DND-41 (cell line): ENCODE measurements at regions not wholly inside any gene's neighbourhood (a gene's known extent, or its start where the extent isn't known, plus 50 kb on each side); places are given as distances from the start of the nearest gene placed in this dataset.

ENCODE experiments used
- ATAC-seq: fragments of 200-7000 bp; cut with Tn5 transposase; 3 replicates; pipeline ENCODE4 v1.9.1; 2021; ENCODE audit warnings: low read depth; ENCODE audit not compliant: insufficient read depth
- DNase-seq: peaks from one replicate; pipeline ENCODE4 v3.0.0-alpha.2; 2020
- H2AFZ ChIP-seq: 2 replicates; pipeline ENCODE4 v1.6.0; 2012; ENCODE audit warnings: low read depth, low read length
- H3K27ac ChIP-seq: 2 replicates; pipeline ENCODE4 v1.5.1; 2012; ENCODE audit warnings: low read length, inconsistent platforms
- H3K27me3 ChIP-seq: fragments of 200-600 bp; sonication (generic); 2 replicates; pipeline ENCODE4 v1.6.0; 2012; ENCODE audit warnings: low read length, mild to moderate bottlenecking, inconsistent platforms; ENCODE audit not compliant: insufficient read depth, poor library complexity
- H3K36me3 ChIP-seq: 2 replicates; pipeline ENCODE4 v1.5.1; 2012; ENCODE audit warnings: low read length, inconsistent platforms; ENCODE audit not compliant: insufficient read depth
- H3K4me1 ChIP-seq: 2 replicates; pipeline ENCODE4 v1.5.1; 2012; ENCODE audit warnings: mild to moderate bottlenecking, low read length; ENCODE audit not compliant: insufficient read depth
- H3K4me2 ChIP-seq: 2 replicates; pipeline ENCODE4 v1.6.0; 2012; ENCODE audit warnings: mild to moderate bottlenecking, moderate library complexity, low read length, inconsistent platforms; ENCODE audit not compliant: insufficient read depth
- H3K4me3 ChIP-seq, 2 experiments: fragments of 200-600 bp in 1 of 2; shearing (Covaris generic) in 1 of 2; 2 replicates each; pipeline ENCODE4 v1.5.1; 2012 to 2016; ENCODE audit warnings: inconsistent platforms in 2 of 2, low read length in 2 of 2, mild to moderate bottlenecking in 2 of 2, low read depth in 1 of 2, moderate library complexity in 1 of 2
- H3K79me2 ChIP-seq: 2 replicates; pipeline ENCODE4 v1.6.0; 2012; ENCODE audit warnings: low read length, inconsistent platforms; ENCODE audit not compliant: insufficient read depth
- H3K9ac ChIP-seq: 2 replicates; pipeline ENCODE4 v1.6.0; 2012; ENCODE audit warnings: low read depth, mild to moderate bottlenecking, inconsistent platforms, low read length, moderate library complexity
- H3K9me3 ChIP-seq: 2 replicates; pipeline ENCODE4 v1.5.1; 2012; ENCODE audit warnings: low read length, moderate library complexity, mild to moderate bottlenecking, inconsistent platforms; ENCODE audit not compliant: insufficient read depth, severe bottlenecking
- H4K20me1 ChIP-seq: 2 replicates; pipeline ENCODE4 v1.6.0; 2012; ENCODE audit warnings: low read length; ENCODE audit not compliant: insufficient read depth
- CTCF ChIP-seq: IDR thresholded peaks from 2 replicates; pipeline ENCODE4 v1.5.1; 2012; ENCODE audit warnings: borderline replicate concordance, low read length, moderate library complexity, mild to moderate bottlenecking; ENCODE audit not compliant: poor library complexity, severe bottlenecking; ENCODE audit errors: extremely low read depth
- EZH2 ChIP-seq: IDR thresholded peaks from 3 replicates; pipeline ENCODE4 v1.6.1; 2012; ENCODE audit warnings: borderline replicate concordance, low read depth, mild to moderate bottlenecking, moderate library complexity, low read length, inconsistent platforms; ENCODE audit not compliant: severe bottlenecking

GRCh38 chr12:125355614-125356013 lies 290.4 kb downstream of the AACS start:
- DNase-seq, result no peak
- TF ChIP-seq CTCF (no peak), EZH2 (no peak)
- no peak overlapping the region for H3K4me3 ChIP-seq

GRCh38 chr12:125356111-125356510 lies 290.9 kb downstream of the AACS start:
- no peaks in the 10 kb centered on the region for H3K36me3 ChIP-seq
- TF ChIP-seq EZH2 (no peak), CTCF (no peak)

More at GRCh38 chr12:125355614-125356013, 290.4 kb downstream of the AACS start:
- no peak overlapping the region for H3K27ac ChIP-seq
- no peak for ATAC-seq
- no peaks in the 10 kb centered on the region for H3K36me3 ChIP-seq
- no peak overlapping the region for H2AFZ ChIP-seq
- no peaks in the 10 kb centered on the region for H3K4me1 ChIP-seq
- no peaks in the 10 kb centered on the region for H3K79me2 ChIP-seq
- no peak overlapping the region for H3K9ac ChIP-seq
- no peaks in the 10 kb centered on the region for H4K20me1 ChIP-seq
- no peaks in the 10 kb centered on the region for H3K9me3 ChIP-seq
- no peak overlapping the region for H3K4me2 ChIP-seq
- H3K27me3 ChIP-seq, result peaks cover 3% of the 10 kb centered on the region

GRCh38 chr12:125357561-125357960 lies 292.3 kb downstream of the AACS start:
- no peak overlapping the region for H3K4me3 ChIP-seq
- H3K4me1 ChIP-seq, result no peaks in the 10 kb centered on the region
- no peaks in the 10 kb centered on the region for H4K20me1 ChIP-seq
- no peaks in the 10 kb centered on the region for H3K79me2 ChIP-seq
- H3K36me3 ChIP-seq, result no peaks in the 10 kb centered on the region
- no peak overlapping the region for H2AFZ ChIP-seq
- no peaks in the 10 kb centered on the region for H3K9me3 ChIP-seq
- DNase-seq, result no peak
- H3K9ac ChIP-seq, result no peak overlapping the region
- TF ChIP-seq EZH2 (no peak), CTCF (no peak)
- H3K27ac ChIP-seq, result no peak overlapping the region
- no peak for ATAC-seq
- H3K4me2 ChIP-seq, result no peak overlapping the region
- peaks cover 7% of the 10 kb centered on the region for H3K27me3 ChIP-seq

More at GRCh38 chr12:125356111-125356510, 290.9 kb downstream of the AACS start:
- DNase-seq, result no peak
- no peak overlapping the region for H3K4me3 ChIP-seq
- no peaks in the 10 kb centered on the region for H3K9me3 ChIP-seq
- no peak overlapping the region for H3K4me2 ChIP-seq
- no peaks in the 10 kb centered on the region for H3K79me2 ChIP-seq
- H4K20me1 ChIP-seq, result no peaks in the 10 kb centered on the region
- no peaks in the 10 kb centered on the region for H3K4me1 ChIP-seq
- H3K9ac ChIP-seq, result no peak overlapping the region
- H2AFZ ChIP-seq, result no peak overlapping the region
- H3K27me3 ChIP-seq, result peaks cover 3% of the 10 kb centered on the region
- no peak for ATAC-seq
- H3K27ac ChIP-seq, result no peak overlapping the region

- Histone ChIP-seq H2AFZ (no peak overlapping the region), H3K4me1 (no peaks in the 10 kb centered on the region), H3K4me3 (no peak overlapping the region), H4K20me1 (no peaks in the 10 kb centered on the region), H3K9ac (no peak overlapping the region), H3K27me3 (peaks cover 10% of the 10 kb centered on the region), H3K27ac (no peak overlapping the region), H3K79me2 (no peaks in the 10 kb centered on the region), H3K36me3 (no peaks in the 10 kb centered on the region), H3K4me2 (no peak overlapping the region), H3K9me3 (no peaks in the 10 kb centered on the region)
- DNase-seq (no peak), ATAC-seq (no peak)
- TF ChIP-seq CTCF, result no peak
- TF ChIP-seq EZH2, result no peak
These were observed 295.3 kb downstream of the AACS start for GRCh38 chr12:125360540-125360939.
